COLO668 (cell line): ENCODE measurements at regions not wholly inside any gene's neighbourhood (a gene's known extent, or its start where the extent isn't known, plus 50 kb on each side); places are given as distances from the start of the nearest gene placed in this dataset.
"Not testable (repeated sequence)": the region's sequence is repeated elsewhere in the genome, so short reads cannot be mapped to it uniquely, and the experiment has no call there.

Source experiments
- DNase-seq: peaks from one replicate; lab custom pipeline; 2025; ENCODE audit not compliant: unreplicated experiment; lab: John Stamatoyannopoulos, UW

DNA sequence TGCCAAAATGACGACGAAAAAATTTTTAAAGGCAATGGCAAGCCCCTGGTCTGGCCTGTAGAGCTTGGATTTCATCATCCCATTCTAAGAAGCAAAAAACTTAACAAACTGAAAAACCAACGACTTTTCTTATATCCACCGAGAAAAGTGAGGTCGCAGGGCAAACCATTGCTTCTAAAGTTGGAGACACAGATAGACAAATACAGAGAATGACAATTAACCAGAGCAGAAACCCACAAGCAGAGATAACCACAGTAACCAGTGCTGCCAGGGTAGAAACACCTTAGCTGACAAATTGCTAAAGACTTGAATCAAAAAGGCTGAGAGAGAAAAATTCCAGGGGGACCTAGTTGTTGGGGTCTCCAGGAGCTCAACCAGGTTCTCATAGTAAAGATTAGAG, 386.5 kb upstream of the SGO1 start:
- no peak for DNase-seq

DNA sequence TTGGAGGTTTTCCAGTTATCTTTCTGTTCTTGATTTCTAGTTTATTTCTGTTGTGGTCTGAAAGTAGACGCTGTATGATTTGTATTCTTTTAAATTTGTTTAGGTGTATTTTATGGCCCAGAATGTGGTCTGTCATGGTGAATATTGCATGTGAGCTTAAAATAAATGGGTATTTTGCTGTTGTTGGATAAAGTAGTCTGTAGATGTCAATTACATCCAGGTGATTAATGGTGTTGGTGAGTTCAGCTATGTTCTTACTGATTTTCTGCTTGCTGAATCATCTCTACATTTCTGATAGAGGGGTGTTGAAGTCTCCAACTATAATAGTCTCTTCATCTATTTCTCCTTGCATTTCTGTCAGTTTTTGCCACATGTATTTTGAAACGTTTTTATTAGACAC, 383.3 kb upstream of the SGO1 start:
- no peak for DNase-seq

DNA sequence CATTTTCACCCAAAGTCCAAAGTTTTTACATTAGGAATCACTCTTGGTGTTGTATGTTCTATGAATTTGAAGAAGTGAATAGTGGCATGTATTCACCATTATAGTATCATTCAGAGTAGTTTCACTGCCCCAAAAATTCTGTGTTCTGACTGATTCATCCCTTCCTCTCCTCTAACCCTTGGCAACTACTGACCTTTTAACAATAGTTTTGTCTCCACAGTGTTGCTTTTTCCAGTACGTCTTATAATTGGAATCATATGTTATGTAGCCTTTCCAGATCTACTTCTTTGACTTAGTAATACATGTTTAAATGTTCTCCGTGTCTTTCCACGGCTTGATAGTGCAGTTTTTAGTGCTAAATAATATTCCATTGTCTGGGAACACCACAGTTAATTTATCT, 379.0 kb upstream of the SGO1 start:
- DNase-seq: no peak

DNA sequence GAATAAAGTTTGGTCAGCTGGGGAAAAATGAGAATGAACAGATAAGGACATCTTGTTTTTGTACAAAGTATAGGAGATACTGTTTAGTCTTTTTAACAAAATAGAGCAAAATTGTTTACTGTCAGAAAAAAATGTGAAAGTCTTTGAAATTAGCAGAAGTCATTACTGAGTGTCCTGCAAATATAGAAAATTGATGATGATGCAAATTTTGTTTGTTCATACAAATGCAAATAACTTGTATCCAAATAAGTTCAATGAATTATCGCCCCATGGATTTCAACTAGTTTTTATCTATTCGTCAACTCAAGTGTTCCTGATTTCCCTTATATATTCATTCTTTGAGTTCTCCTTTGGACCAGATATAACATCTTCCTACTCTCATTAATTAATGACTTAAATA, 378.0 kb upstream of the SGO1 start:
- DNase-seq: no peak

DNA sequence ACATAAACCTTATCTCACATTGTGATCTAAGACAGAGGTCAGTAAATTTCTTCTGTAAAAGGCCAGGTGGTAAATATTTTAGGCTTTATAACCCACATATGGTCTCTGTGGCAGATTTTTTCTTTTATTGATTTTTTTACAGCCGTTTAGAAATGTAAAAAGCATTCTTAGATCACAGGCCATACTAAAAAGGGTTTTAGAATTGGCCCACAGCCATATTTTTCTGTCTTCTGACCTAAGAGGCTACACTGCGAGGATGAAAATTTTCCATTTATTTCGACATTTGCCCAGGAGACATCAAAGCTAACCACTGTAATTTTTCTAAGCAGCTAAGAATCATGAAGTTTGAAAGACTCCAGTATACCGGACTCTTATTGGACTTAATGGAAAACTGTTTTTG, 377.2 kb upstream of the SGO1 start:
- DNase-seq: no peak

DNA sequence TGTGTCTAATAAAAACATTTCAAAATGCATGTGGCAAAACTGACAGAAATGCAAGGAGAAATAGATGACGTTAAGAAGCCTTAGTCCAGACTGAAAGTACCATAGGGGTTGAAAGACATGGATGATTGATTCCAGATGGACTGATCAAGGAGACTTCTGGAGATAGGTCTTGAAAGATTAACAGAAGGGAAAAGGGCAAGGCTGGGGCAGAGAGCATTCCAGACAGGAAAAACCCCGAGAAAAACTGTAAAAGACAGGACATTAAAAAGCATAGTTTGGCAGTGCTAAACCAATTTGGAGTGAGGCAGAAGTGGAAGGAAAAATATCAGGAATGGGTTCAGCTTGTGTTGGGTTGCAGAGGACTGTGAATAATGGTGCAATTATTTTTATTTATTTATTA, 375.2 kb upstream of the SGO1 start:
- DNase-seq: no peak

DNA sequence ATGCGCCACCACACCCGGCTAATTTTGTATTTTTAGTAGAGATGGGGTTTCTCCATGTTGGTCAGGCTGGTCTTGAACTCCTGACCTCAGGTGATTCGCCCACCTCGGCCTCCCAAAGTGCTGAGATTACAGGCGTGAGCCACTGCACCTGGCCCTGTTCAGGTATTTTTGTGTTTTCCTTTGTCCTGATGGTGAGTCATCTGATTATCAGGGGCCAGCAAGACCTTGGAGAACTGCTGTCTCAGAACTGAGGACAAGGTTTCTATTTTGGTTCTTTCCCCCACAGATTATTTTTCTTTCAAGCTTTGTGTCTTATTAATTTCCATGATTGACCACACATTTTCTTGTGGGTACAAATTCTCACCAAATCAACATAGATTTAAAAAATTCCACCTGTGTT, 374.4 kb upstream of the SGO1 start:
- DNase-seq: not testable (repeated sequence)

DNA sequence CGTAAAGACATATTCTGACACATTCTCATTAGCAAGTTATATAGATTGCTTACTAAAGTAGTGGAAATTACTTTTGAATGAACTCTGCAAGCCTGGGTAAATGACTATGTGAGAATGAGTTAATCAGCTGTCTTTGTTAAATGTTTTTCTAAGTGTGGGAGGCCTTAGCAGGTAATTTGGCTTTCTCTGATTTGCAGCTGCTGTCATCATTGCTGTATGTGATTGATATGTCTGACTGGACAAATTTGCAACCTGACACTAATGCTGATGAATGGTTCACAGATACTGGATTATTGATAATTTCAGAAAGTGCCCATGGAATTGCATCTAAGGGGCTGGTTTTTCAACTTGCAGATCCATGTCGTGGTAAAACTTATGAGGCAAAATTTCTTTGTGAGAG, 372.2 kb upstream of the SGO1 start:
- no peak for DNase-seq

DNA sequence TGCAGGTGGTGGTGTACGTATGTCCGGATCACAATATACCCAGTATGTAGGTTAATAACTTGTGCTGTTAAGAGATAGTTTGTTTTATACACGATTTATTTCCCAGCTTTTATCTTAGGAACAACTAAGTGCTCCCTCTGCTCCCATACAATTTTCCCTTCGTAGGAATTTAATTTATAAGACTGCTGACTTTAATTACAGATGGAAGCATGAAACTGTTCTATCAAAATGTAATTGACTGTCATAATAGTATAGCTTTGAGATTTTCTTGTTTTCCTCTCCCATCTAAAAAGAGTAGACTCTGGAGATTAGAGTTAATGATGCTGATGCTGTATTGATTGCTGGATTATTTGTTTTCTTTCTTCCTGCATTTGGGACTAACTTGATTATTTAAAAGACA, 370.7 kb upstream of the SGO1 start:
- DNase-seq: no peak

DNA sequence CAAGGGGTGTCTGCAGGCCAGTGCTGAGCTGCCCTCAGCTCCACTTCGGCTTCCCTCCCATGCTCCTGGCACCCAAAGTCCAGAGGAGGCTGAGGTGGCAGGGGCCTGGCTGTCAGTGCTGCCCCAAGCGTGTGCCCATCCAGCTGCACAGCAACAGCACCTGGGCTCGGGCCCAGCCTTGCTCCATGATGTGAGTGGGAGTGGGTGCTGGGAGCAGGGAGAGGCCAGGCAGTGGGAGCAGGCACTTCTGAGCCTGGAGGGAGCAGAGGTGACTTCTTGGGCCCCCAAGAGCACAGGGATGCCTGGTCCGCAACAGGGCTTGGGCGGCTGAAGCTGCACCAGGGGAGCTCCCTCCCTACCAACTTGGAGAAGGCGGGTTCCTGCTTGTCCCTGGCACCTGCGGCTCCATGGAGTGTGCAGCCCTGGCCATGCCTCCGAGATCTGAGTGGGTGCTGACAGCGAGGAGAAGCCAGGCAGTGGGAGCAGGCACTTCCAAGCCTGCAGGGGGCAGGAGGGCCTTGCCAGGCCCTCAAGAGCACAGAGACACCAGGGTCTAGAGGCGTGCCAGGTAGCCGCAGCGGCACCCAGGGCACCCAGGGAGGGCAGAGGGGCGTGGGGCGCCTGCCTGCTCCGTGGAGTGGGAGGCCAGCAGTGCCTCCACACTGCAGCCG, 366.7 kb upstream of the SGO1 start:
- no peak for DNase-seq

DNA sequence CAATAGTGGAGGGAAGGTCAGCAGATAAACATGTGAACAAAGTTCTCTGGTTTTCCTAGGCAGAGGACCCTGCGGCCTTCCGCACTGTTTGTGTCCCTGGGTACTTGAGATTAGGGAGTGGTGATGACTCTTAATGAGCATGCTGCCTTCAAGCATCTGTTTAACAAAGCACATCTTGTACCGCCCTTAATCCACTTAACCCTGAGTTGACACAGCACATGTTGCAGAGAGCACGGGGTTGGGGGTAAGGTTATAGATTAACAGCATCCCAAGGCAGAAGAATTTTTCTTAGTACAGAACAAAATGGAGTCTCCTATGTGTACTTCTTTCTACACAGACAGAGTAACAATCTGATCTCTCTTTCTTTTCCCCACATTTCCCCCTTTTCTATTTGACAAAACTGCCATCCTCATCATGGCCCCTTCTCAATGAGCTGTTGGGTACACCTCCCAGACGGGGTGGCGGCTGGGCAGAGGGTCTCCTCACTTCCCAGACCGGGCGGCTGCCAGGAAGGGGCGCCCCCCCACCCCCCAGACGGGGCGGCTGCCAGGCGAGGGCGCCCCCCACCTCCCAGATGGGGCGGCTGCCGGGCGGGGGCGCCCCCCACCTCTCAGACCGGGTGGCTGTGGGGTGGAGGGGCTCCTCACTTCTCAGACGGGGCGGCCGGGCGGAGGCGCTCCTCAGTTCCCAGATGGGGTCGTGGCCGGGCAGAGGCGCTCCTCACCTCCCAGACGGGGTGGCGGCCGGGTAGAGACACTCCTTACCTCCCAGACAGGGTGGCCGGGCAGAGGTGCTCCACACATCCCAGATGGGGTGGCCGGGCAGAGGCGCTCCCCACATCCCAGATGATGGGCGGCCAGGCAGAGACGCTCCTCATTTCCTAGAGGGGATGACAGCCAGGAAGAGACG, 361.6 kb upstream of the SGO1 start:
- not testable (repeated sequence) for DNase-seq

DNA sequence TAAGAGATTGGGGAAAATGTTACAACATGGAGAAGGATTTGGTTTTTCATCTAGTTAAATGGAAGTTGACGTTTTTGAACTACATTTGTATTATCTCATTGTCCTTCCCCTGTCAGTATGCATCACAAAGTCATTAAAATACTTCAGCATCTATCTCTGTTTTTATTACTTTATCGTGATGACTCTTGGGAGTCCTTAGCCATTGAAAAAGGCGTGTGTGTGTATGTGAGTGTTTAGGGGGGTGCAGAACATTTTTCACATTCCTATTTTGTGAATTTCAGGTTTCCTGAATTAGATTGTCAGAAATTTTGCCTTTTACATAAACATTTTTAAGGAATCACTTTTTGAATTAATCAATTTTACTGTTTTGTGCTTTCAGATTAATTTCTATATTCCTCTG, 360.6 kb upstream of the SGO1 start:
- no peak for DNase-seq

DNA sequence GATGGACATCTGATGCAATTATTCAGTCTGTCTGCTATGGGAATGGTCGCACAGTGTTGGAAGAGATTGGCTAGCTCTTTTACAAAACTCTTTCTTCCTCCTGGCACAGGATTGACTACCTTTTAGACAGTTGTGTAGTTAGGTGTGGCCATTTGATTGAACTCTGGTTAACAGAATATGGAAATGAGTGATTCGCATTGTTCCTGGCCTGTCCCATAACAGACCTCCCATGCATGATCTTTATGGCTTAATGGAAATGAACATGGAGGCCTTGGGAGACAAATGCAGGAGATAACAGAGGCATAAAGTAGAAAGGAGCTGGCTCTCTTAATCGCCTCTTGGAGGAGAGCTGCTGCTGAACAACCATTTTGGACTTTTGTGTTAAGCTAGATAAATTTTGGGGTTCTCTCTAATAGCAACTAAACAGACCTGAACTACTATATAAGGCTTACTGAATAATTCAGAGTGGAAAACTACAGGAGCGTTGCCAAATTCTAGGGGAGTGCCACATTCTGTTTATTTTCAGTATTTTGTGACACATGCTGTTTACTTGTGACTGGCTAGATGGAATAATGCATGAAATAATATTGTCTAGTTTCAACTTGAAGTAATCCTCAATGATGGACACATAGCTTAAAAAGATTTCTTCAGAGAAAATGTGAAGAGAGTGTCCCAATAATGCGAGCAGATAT, 357.7 kb upstream of the SGO1 start:
- DNase-seq: no peak

DNA sequence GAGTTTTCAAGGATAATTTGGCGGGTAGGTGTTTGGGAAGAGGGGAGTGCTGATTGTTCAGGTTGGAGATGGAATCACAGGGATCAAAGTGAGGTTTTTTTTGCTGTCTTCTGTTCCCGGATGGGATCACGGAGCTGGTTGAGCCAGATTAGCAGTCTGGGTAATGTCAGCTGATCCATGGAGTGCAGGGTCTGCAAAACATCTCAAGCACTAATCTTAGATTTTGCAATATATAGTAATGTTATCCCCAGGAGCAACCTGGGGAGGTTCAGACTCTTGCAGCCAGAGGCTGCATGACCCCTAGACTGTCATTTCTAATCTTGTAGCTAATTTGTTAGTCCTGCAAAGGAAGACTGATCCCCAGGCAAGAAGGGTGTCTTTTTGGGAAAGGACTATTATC, 354.1 kb upstream of the SGO1 start:
- DNase-seq: no peak

DNA sequence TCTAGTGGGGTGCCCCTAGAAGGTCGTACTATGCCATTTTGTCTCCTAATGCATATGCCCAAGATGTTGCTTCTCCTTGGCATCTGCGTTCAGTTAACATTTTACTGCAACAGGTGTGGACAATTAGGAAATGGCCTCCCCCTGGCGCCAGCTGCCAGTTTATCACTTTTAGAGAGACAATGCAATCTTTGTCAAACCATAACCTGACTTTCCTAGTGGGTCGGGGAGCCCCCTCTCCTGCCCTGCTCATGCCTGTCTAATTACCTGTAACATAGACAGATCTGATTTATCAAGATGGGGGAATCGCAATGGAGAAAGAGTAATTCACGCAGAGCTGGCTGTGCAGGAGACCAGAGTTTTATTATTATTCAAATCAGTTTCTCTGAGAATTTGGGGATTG, 353.7 kb upstream of the SGO1 start:
- DNase-seq: no peak

DNA sequence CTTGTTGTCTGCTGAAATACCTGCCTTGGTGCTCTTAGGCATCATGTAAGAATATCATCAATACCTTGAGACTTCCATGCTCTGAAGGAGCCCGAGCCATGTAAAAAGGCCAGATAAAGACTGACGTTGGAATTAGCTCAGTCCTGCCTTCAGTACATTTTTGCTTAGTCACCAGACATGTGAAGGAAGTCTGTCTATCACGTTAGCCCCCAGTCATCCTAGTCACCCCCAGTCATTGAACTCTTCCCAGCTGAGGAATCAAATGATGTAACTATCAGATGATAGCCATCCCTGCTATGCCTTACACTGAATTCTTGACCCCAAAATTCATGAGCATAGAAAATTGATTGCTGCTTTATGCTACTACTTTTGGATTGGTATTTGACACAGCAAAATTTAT, 351.2 kb upstream of the SGO1 start:
- DNase-seq: no peak

DNA sequence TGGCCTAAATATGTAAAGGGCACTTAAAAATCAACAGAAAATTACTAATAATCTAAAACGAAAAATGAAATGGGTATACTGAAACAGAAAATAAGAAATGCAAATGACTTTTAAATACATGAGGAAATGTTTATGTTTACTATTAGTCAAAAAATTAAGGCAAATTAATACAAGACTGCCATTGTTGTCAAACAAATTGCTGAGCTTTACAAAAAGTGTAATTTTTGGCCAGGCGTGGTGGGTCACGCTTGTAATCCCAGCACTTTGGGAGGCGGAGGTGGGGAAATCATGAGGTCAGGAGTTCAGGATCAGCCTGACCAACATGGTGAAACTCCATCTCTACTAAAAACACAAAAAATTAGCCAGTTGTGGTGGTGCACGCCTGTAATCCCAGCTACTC, 343.9 kb upstream of the SGO1 start:
- no peak for DNase-seq

DNA sequence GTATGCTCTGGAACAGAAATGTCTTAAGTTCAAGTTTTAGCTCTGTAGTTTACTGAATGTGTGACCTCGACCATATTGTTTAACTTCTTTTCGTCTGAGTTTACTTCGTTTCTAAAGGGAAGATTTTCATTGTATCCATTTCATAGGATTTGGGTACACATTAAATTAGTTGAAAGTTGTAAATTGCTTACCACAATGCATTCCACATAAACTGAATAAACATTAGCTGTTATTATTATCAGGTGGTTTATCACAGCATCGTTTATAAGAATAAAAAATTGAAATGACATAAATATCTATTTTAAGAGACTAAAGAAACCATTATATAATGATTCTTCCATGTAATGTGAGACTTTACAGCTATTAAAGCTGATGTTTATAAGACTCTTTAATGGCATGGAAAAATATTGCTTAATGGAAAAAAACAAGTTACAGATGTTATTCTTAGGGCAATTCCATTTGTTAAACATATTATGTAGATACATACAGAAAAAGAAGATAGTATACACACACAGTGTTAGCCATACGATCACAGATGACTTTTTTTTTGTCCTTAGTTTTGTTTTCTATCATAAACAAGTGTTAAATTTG, 342.3 kb upstream of the SGO1 start:
- no peak for DNase-seq

DNA sequence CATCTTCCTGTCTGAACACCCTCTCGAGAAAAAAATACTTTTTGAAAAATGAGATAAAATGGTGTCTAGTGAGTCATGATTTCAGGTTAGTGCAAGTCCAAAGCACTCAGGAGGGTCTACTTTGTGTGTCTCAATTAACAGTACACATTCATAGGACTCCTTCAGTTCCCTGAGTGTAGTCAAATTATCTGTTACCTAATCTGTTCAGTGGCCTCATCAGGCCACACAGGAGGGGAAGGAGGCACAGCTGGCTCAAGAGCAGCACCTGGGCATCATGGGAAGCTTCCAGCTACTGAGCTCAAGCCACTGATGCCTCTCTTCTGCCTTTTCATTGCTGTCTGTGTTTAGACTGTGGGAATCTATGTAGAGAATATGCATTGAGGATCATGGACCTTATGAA, 341.4 kb upstream of the SGO1 start:
- DNase-seq: no peak

DNA sequence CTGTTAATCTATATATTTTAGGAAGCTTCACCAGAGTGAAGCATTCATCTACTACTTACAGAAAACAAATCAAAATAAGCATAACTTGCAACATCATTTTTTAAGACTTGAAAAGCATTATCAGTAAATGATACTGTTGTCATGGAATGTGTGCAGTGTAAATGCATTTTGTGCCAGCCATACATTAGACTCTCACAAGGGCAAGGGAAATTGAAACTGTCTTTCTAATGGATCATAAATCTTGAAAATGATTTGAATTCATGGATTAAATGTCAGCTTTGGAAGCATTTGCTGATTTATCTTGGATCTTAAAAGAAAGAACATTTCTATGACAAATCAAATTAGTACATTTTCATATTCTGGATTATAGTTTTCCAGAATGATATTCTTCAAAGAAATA, 338.3 kb upstream of the SGO1 start:
- no peak for DNase-seq

DNA sequence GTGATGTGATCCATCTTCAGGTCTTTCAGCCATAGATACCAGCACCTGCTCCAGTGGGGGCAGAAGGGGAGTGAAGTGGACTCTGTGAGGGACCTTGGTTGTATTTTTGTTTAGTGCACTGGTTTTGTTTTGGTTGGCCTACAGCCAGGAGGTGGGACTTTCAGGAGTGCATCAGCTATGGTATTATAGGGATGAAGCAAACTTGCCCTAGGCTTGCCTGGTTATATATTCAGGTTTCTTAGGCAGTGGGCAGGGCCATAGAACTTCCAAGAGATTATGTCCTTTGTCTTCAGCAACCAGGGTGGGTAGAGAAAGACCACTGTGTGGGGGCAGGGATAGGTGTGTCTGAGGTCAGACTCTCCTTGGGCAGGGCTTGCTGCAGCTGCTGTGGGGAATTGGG, 337.3 kb upstream of the SGO1 start:
- DNase-seq: peak; percentile 22

DNA sequence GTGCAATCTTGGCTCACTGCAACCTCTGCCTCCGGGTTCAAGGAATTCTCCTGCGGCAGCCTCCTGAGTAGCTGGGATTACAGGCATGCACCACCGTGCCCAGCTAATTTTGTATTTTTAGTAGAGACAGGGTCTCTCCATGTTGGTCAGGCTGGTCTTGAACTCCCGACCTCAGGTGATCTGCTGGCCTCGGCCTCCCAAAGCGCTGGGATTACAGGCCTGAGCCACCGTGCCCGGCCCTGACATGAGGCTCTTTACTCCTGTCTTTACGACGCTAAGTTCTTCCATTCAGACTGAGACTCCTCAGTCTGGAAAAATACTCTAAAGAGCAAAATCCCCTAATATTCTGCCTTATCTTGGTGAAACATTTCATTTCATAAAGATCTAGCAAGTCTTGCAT, 331.3 kb upstream of the SGO1 start:
- DNase-seq: not testable (repeated sequence)
